Thoracic aorta (tissue), 2 donors: ENCODE measurements at regions not wholly inside any gene's neighbourhood (a gene's known extent, or its start where the extent isn't known, plus 50 kb on each side); places are given as distances from the start of the nearest gene placed in this dataset.

Experiments used
- ATAC-seq: fragments of 150-250 bp; one replicate; pipeline ENCODE4 v1.8.0; 2017; ENCODE audit warnings: low read depth; ENCODE audit not compliant: insufficient number of reproducible peaks, low FRiP score
- DNase-seq: peaks from one replicate; pipeline ENCODE4 v3.0.0-alpha.2; 2020; ENCODE audit warnings: low spot score
- H3K27ac ChIP-seq, 2 donors: fragments of 200-600 bp; sonication (generic); 1 replicate in 1 of 2; 2 replicates in 1 of 2; pipeline ENCODE4 v1.5.1; 2016; ENCODE audit warnings: mild to moderate bottlenecking in 2 of 2, moderate library complexity in 2 of 2
- H3K27me3 ChIP-seq: fragments of 200-600 bp; sonication (generic); replicated peaks from 2 replicates; pipeline ENCODE4 v1.6.0; 2016; ENCODE audit warnings: mild to moderate bottlenecking; ENCODE audit not compliant: insufficient read depth
- H3K36me3 ChIP-seq: fragments of 200-600 bp; sonication (generic); one replicate; pipeline ENCODE4 v1.5.1; 2016
- H3K4me1 ChIP-seq, 2 donors: fragments of 200-600 bp; sonication (generic); 1 replicate in 1 of 2; 2 replicates in 1 of 2; pipeline versions ENCODE4 v1.5.1 to v1.6.0; 2016; ENCODE audit warnings: low read depth in 2 of 2, mild to moderate bottlenecking in 1 of 2; ENCODE audit not compliant: control insufficient read depth in 1 of 2
- H3K4me3 ChIP-seq: fragments of 200-600 bp; sonication (generic); 2 replicates; pipeline ENCODE4 v1.5.1; 2016; ENCODE audit warnings: mild to moderate bottlenecking
- H3K9me3 ChIP-seq: fragments of 200-600 bp; sonication (generic); 2 replicates; pipeline ENCODE4 v1.5.1; 2016
- CTCF ChIP-seq: fragments of 200-600 bp; sonication (generic); IDR thresholded peaks from one replicate; pipeline ENCODE4 v1.5.1; 2019; ENCODE audit warnings: antibody characterized with exemption

GRCh38 chr11:8785457-8785856, 102.9 kb downstream of the RPL27A start:
- no peaks in the 10 kb centered on the region for H3K27me3 ChIP-seq
- no peak overlapping the region for H3K27ac ChIP-seq
- H3K4me3 ChIP-seq, result no peak overlapping the region
- peaks cover 8 to 24% of the 10 kb centered on the region in 2 donors for H3K4me1 ChIP-seq
- H3K9me3 ChIP-seq, result no peaks in the 10 kb centered on the region
- no peak for DNase-seq
- ATAC-seq, result no peak
- H3K36me3 ChIP-seq, result no peaks in the 10 kb centered on the region
- TF ChIP-seq CTCF, result no peak

- Histone ChIP-seq H3K9me3 (no peaks in the 10 kb centered on the region), H3K36me3 (no peaks in the 10 kb centered on the region), H3K27ac (no peak overlapping the region), H3K4me1 (peaks cover 8 to 24% of the 10 kb centered on the region in 2 donors), H3K4me3 (no peak overlapping the region), H3K27me3 (no peaks in the 10 kb centered on the region)
- ATAC-seq (no peak), DNase-seq (no peak)
- TF ChIP-seq CTCF, result no peak
Observed at GRCh38 chr11:8785998-8786397, 103.4 kb downstream of the RPL27A start.

- no peak for DNase-seq
- Histone ChIP-seq H3K4me3 (no peak overlapping the region), H3K9me3 (no peaks in the 10 kb centered on the region), H3K36me3 (no peaks in the 10 kb centered on the region), H3K27ac (peak overlapping the region; percentile 22 to 57), H3K27me3 (no peaks in the 10 kb centered on the region), H3K4me1 (peaks cover 8 to 24% of the 10 kb centered on the region in 2 donors)
- no peak for TF ChIP-seq CTCF
- ATAC-seq, result no peak
Observed at GRCh38 chr11:8786933-8787332, 104.3 kb downstream of the RPL27A start.

- Histone ChIP-seq H3K9me3 (no peaks in the 10 kb centered on the region), H3K4me1 (peaks cover 8 to 24% of the 10 kb centered on the region in 2 donors), H3K27ac (peak overlapping the region; percentile 22 to 57), H3K27me3 (no peaks in the 10 kb centered on the region), H3K4me3 (no peak overlapping the region), H3K36me3 (no peaks in the 10 kb centered on the region)
- DNase-seq (no peak), ATAC-seq (peak; percentile 54)
- no peak for TF ChIP-seq CTCF
Observed at GRCh38 chr11:8787372-8787771, 104.8 kb downstream of the RPL27A start.

- TF ChIP-seq CTCF, result no peak
- Histone ChIP-seq H3K4me1 (peaks cover 12 to 24% of the 10 kb centered on the region in 2 donors), H3K4me3 (no peak overlapping the region), H3K27ac (no peak overlapping the region), H3K27me3 (no peaks in the 10 kb centered on the region), H3K36me3 (no peaks in the 10 kb centered on the region), H3K9me3 (no peaks in the 10 kb centered on the region)
- DNase-seq (no peak), ATAC-seq (no peak)
Observed at GRCh38 chr11:8788616-8789015, 106.0 kb downstream of the RPL27A start.
